ENCODE measurements at regions not wholly inside any gene's neighbourhood (a gene's known extent, or its start where the extent isn't known, plus 50 kb on each side); places are given as distances from the start of the nearest gene placed in this dataset.
"Not testable (repeated sequence)": the region's sequence is repeated elsewhere in the genome, so short reads cannot be mapped to it uniquely, and the experiment has no call there.

GRCh38 chr9:10873999-10874398, 261.2 kb upstream of the PTPRD start:
- FAIRE-seq = no peak
- no peak for TF ChIP-seq POLR2A (IDR thresholded peaks at IDR 0.05; ENCODE audit: low read depth, low read length)
- DNase-seq (ENCODE audit: insufficient read length, low spot score) = no peak

- DNase-seq (ENCODE audit: insufficient read length, low spot score) (peak; percentile 5), FAIRE-seq (peak; percentile 93)
- no peak for TF ChIP-seq POLR2A (IDR thresholded peaks at IDR 0.05; ENCODE audit: low read depth, low read length)
Measured at GRCh38 chr9:10875752-10876151, 262.9 kb upstream of the PTPRD start.

GRCh38 chr9:10876333-10876732, 263.5 kb upstream of the PTPRD start:
- FAIRE-seq (peak; percentile 60), DNase-seq (ENCODE audit: insufficient read length, low spot score) (peak; percentile 3)
- no peak for TF ChIP-seq POLR2A (IDR thresholded peaks at IDR 0.05; ENCODE audit: low read depth, low read length)

GRCh38 chr9:10890266-10890665, 277.5 kb upstream of the PTPRD start:
- not testable (repeated sequence) for FAIRE-seq; DNase-seq (ENCODE audit: insufficient read length, low spot score)

DNA sequence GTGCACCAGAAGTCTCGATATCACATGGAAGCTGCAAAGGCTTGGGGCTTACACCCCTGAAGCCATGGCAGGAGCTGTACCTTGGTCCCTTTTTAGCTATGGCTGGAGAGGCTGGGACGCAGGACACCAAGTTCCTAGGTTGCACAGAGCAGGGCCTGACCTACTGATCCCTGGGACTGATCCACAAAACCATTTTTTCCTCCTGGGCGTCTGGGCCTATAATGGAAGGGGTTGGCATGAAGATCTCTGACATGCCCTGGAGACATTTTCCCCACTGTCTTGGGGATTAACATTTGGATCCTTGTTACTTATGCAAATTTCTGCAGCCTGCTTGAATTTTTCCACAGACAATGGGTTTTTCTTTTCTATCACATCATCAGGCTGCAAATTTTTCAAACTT, 286.7 kb upstream of the PTPRD start:
- FAIRE-seq (no peak), DNase-seq (ENCODE audit: insufficient read length, low spot score) (no peak)
- no peak for TF ChIP-seq POLR2A (IDR thresholded peaks at IDR 0.05; ENCODE audit: low read depth, low read length)

GRCh38 chr9:10903969-10904368, 291.2 kb upstream of the PTPRD start:
- DNase-seq (ENCODE audit: insufficient read length, low spot score) = no peak

GRCh38 chr9:10910779-10911178, 298.0 kb upstream of the PTPRD start:
- FAIRE-seq = no peak
- DNase-seq (ENCODE audit: insufficient read length, low spot score) = no peak
- no peak for TF ChIP-seq POLR2A (IDR thresholded peaks at IDR 0.05; ENCODE audit: low read depth, low read length)

More at GRCh38 chr9:10903969-10904368, 291.2 kb upstream of the PTPRD start:
- TF ChIP-seq POLR2A (IDR thresholded peaks at IDR 0.05; ENCODE audit: low read depth, low read length) = no peak
- no peak for FAIRE-seq

DNA sequence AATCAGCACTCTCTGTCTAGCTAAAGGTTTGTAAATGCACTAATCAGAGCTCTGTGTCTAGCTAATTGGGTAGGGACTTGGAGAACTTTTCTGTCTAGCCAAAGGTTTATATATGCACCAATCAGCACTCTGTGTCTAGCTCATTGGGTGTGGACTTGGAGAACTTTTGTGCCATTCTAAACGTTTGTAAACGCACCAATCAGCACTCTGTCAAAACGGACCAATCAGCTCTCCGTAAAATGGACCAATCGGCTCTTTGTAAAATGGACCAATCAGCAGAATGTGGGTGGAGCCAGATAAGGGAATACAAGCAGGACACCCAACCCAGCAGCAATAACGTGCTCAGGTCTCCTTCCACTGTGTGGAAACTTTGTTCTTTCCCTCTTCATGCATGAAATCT, 298.6 kb upstream of the PTPRD start:
- DNase-seq (ENCODE audit: insufficient read length, low spot score) (no peak), FAIRE-seq (no peak)
- TF ChIP-seq POLR2A (IDR thresholded peaks at IDR 0.05; ENCODE audit: low read depth, low read length) = no peak

DNA sequence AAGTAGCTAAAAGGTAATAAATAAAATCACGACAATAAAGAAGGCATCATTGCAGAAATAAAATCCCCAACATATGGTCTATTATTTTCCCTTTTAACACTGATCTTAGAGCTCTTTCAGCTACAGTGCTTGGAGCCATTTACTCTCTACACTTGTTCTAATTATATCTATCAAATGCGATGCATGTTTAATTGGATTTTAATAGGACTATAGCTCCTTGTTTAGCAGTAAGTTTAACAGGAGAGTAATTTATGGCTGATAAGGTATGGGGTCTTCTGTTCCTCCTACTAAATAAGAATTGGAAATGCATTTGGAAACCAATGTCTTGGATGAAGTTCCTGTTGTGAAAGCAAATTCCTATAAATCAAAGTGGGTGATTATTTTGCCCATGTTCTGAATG, 304.2 kb upstream of the PTPRD start:
- no peak for TF ChIP-seq POLR2A (IDR thresholded peaks at IDR 0.05; ENCODE audit: low read depth, low read length)
- DNase-seq (ENCODE audit: insufficient read length, low spot score) (no peak), FAIRE-seq (no peak)

DNA sequence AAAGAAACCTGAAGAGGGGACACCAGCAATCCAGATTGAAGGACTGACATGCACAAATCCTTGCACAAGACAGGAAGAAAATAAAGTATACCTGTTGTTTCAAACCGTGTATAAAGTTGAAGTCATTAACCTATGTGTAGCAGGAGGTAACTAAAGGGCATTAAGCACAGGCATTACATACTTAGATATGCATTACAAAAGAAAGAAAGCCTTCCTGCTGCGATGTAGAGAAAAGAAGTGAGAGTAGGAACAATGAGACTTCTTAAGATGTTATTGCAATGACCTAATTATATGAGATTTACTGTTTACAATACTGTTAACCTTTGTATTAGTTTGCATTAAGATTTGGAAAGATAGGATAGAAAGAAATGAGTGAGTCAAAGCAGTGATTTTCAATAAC, 308.9 kb upstream of the PTPRD start:
- FAIRE-seq = no peak
- no peak for TF ChIP-seq POLR2A (IDR thresholded peaks at IDR 0.05; ENCODE audit: low read depth, low read length)
- no peak for DNase-seq (ENCODE audit: insufficient read length, low spot score)

DNA sequence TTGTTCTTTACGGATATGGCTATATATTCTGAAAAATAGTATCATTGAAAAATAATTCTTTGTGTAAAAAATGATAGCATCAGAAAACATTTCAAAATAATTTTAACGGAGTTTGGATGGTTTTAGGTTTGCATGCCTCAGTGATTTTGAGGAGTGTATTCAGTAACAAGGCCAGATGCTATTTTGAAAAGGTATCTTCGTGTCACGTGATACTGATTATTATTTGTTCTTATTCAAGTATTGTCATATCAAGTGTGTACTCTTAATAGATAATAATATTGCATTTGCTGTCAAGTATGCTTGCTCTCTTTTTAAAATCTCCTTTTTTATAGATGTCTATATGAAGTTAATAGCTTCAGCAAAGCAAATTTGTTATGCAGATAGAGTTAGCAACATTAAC, 313.1 kb upstream of the PTPRD start:
- TF ChIP-seq POLR2A (IDR thresholded peaks at IDR 0.05; ENCODE audit: low read depth, low read length) = no peak
- no peak for FAIRE-seq
- no peak for DNase-seq (ENCODE audit: insufficient read length, low spot score)

DNA sequence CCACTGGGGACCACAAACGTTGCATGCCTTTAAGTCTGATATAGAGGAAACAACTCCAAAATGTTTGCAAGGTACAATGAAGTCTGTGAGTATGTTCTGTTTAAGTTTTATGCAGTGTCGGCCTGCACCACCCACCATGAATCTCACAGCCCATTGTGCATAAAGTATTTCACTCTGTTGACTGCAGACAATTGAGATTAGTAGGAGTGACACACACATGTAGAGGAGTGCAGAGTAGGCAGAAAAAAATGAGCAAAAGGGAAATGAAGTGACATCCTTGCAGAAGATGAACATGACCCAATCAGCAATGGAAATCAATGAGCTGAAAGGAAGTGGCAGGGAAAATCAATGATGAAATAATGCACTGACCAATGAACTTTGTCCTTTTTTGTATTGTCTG, 315.6 kb upstream of the PTPRD start:
- FAIRE-seq = no peak
- no peak for TF ChIP-seq POLR2A (IDR thresholded peaks at IDR 0.05; ENCODE audit: low read depth, low read length)
- DNase-seq (ENCODE audit: insufficient read length, low spot score) = no peak

GRCh38 chr9:10930081-10930480, 317.3 kb upstream of the PTPRD start:
- DNase-seq (ENCODE audit: insufficient read length, low spot score) = no peak
- no peak for FAIRE-seq
- TF ChIP-seq POLR2A (IDR thresholded peaks at IDR 0.05; ENCODE audit: low read depth, low read length) = no peak

DNA sequence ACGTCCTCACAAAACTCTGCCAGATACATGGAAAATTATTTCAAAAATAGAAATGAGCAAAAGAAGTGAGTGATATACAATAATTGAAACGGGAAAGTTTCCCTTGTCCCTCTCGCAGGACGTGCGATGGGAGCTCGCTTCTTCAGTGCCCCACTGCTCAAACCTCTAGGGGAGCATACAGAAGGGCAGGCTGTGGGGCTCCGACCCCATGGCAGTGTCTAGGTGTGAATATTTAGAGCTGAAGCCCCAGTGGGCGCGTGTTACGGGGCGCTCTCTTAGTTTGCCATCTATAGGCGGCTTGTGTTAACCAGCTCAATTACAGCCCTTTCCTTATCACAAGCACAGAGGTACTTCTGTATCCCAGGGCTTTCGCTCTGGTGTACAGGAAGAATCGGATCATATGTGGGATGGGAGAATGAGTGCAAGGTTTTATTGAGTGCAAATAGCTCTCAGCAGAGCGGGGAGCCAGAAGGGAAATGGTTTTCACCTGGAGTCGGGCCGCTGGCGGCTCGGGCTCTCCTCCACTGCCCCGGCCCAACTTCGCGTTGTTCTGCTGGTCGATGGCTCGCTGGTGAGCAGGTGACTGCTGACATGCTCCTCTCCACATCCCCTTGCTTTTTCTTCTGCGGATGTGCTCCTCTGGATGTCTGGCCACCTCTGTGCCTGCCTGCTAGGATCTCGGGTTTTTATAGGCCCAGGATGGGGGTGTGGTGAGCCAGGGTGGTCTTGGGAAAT, 334.0 kb upstream of the PTPRD start:
- DNase-seq (ENCODE audit: insufficient read length, low spot score) (no peak), FAIRE-seq (no peak)
- no peak for TF ChIP-seq POLR2A (IDR thresholded peaks at IDR 0.05; ENCODE audit: low read depth, low read length)

DNA sequence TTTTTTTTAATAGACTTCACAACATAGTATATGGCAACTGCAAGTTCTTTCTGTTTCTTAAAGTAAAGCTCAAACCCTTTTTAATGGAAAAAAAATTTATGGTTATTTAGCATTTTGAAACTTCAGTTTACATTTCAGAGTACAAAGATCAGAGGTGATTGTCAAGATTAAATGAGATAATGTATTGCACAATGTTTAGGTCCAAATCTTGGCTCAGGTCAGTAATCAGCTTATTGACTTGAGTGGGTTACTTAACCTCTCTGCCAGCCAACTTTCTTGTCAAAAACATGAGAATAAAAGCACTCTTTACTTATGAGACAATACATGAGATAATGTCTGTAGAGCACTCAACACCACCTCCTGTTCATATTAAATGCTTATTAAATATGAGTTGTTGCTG, 345.1 kb upstream of the PTPRD start:
- DNase-seq (ENCODE audit: insufficient read length, low spot score) (no peak), FAIRE-seq (no peak)
- TF ChIP-seq POLR2A (IDR thresholded peaks at IDR 0.05; ENCODE audit: low read depth, low read length) = no peak

DNA sequence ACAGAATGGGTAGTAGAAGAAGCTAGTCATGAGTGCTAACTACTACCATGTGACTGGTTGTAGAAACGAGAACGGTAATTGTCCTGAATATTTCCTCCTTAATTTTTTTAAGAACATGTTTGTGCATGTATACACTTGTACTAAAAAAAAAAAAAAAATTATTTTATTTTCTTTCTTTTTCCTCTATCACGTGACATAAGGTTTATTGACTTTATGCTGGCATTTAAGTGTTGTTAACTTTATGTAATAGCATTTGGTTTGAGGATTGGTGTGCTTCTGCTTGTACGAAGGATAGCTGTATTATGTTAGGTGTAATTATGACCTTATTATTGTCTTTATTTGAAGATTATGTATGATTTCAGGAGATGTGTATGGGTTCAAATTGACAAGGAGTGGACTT, 349.1 kb upstream of the PTPRD start:
- TF ChIP-seq POLR2A (IDR thresholded peaks at IDR 0.05; ENCODE audit: low read depth, low read length) = no peak
- DNase-seq (ENCODE audit: insufficient read length, low spot score) = no peak
- FAIRE-seq = no peak

All from H54 (cell line).